Choroid plexus epithelial cell (primary cell): ENCODE measurements at regions not wholly inside any gene's neighbourhood (a gene's known extent, or its start where the extent isn't known, plus 50 kb on each side); places are given as distances from the start of the nearest gene placed in this dataset.

ENCODE experiments used
- DNase-seq: peaks from one replicate; pipeline ENCODE4 v3.0.0-alpha.2; 2010; ENCODE audit warnings: low read depth
- H3K4me3 ChIP-seq: 2 replicates; pipeline ENCODE4 v1.5.1; 2011; ENCODE audit warnings: low read depth, mild to moderate bottlenecking, control low read depth, low read length, moderate library complexity
- CTCF ChIP-seq: conservative IDR thresholded peaks from 2 replicates; pipeline ENCODE4 v1.5.1; 2011; ENCODE audit warnings: low read depth, mild to moderate bottlenecking, control low read depth, inconsistent platforms, low read length, moderate library complexity

DNA sequence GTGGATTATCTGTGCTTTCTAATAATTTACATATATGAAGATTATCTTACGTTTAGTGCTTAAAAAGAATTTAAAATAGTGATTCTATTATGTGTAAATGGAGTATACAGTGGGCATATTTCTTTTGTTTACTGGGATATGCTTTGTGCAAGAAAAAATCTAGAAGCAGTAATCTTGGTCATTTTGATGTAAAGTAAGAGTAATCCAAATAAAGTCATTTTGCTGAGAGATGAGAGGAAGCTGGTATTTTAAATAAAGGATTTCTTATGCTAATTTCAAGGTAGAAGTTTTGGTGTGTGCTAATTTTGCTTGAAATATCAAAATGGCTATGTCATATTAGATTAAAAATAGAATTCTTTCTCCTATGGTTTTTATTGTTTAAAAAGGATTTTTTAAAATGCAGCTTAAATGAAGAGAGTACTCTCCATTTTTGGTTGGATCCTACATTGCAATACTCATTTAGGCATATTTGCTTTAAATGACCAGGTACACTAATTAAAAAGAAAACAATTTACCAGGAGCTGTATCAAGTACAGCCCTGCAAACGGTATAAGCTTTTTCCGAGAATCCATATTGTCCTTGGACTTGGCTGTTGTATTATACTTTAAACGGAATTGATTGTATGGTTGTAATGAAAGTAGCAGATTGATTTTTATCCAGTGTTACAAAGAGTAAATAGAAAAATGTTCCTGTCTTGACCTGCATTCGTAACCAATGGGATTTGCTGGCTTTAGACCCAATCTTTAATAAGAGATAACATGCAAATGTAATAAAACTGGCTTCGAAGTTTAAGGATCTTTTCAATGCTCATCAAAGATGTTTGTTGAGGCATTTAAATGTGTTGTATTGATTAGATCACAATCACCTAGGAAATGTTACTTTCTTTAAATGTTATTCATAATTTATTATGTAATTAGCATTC lies 574.7 kb downstream of the USP25 start:
- H3K4me3 ChIP-seq = no peak overlapping the region
- TF ChIP-seq CTCF = no peak
- DNase-seq = peak; percentile 28

GRCh38 chr21:16305686-16306085 lies 575.9 kb downstream of the USP25 start:
- H3K4me3 ChIP-seq = peak overlapping the region; percentile 51
- TF ChIP-seq CTCF = peak; percentile 6

DNA sequence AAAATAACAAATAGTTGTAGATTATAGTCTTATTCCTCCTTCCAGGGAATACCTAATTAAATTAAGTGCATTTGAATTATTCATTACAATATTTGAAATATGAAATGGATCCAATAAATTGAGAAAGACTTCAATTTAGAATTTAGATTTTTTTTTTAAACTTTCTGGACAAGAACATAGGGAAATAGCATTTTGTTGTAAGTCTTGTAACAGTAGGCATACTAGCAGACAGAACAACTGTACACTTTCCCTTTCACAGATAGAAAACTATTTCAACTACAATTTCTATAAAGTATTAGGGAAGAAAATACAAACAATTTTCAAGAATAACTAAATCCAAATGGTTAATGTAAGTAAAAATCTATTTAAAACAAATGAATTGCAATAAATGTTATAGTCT lies 577.5 kb downstream of the USP25 start:
- peak; percentile 48 for DNase-seq
- peak overlapping the region; percentile 51 for H3K4me3 ChIP-seq
- no peak for TF ChIP-seq CTCF

More at GRCh38 chr21:16305686-16306085, 575.9 kb downstream of the USP25 start:
- peak; percentile 77 for DNase-seq

DNA sequence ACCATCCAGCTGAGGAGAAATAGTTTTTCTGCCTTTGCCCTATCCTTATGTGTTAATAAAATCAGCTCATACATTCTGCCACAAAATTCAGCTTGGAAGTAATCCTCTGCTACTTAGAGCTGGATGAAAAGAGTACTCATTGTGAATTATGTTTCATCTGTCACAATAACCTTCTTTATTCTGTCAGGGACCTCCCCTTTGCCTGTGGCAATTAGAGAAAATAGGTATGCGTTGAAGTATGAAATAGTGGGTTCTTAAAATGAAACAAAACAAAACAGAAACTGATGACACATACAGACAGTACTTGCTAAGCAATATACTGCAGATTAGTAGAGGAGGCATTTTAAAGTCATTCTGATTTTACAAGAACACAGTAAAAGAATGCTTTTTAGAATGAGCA lies 578.5 kb downstream of the USP25 start:
- peak; percentile 79 for DNase-seq
- TF ChIP-seq CTCF = no peak
- H3K4me3 ChIP-seq = peak overlapping the region; percentile 51

- no peak for TF ChIP-seq CTCF
- peak; percentile 94 for DNase-seq
- H3K4me3 ChIP-seq = peak overlapping the region; percentile 43
Observed at GRCh38 chr21:16309250-16309971, 579.6 kb downstream of the USP25 start.

DNA sequence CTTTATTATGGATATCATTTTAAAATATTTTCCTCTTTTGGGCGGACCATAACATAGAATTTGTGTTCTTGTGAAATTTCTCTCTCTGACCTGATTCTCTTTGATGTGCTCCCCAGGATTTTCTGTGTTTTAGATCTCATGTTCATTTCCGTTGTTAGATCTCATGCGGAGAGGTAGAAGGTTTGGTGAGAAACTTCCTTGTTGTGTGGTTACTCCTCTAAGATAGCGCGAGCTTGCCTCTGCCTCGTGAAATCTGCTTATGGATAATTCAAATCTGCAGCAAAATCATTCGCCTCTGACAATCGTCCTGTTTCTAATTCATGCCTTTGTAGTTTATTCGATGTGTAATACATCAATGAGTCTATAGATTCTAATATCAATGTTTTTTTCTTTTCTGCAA lies 580.4 kb downstream of the USP25 start:
- TF ChIP-seq CTCF = no peak
- H3K4me3 ChIP-seq = no peak overlapping the region
- DNase-seq = peak; percentile 77
